ENCODE measurements at regions not wholly inside any gene's neighbourhood (a gene's known extent, or its start where the extent isn't known, plus 50 kb on each side); places are given as distances from the start of the nearest gene placed in this dataset.

GRCh38 chr22:49718396-49718795, 109.3 kb downstream of the BRD1 start:
- Histone ChIP-seq H3K4me2 (ENCODE audit: low read depth, low read length) (no peak overlapping the region), H3K27me3 (replicated peaks; ENCODE audit: insufficient read depth, low read length) (peaks cover 83% of the 10 kb centered on the region)
- no peak for TF ChIP-seq CTCF (IDR thresholded peaks at IDR 0.05; ENCODE audit: low read length)
- no peak for TF ChIP-seq EZH2phosphoT487 (IDR thresholded peaks at IDR 0.05; ENCODE audit: low read length)
- no peak for TF ChIP-seq EZH2 (optimal IDR thresholded peaks at IDR 0.05; ENCODE audit: low read depth, low read length)

DNA sequence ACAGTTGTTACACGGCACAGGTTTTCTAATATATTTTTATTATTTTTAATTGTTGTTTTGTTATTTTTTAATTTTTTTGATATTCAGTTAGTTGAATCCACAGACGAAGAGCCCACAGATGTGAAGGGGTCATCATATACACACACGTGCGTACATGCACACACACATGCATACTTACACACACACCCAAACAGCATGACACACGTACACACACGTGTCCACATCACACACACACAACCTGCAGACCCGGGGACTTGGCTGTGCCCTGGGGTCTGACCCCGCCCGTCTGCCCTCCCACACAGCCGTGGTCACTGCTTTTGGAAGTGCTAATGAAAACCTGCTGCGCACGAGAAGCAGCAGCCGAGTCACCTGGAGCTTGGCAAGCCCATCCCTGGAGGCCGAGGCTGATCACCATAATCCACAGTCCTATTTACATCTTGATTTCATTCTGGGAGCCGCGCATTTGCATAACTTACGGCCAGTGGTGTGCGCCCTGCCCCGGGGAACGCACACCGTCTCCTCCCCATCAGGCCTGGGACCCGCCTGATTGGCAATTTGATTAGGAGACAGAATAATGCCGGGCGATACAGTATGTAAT, 110.3 kb downstream of the BRD1 start:
- Histone ChIP-seq H3K79me2 (ENCODE audit: low read length) (no peaks in the 10 kb centered on the region), H3K4me3 (ENCODE audit: low read length) (no peak overlapping the region), H3F3A (ENCODE audit: insufficient read depth, low read length) (no peaks in the 10 kb centered on the region), H4K20me1 (ENCODE audit: insufficient read depth, low read length) (no peaks in the 10 kb centered on the region), H3K9me3 (replicated peaks; ENCODE audit: insufficient read depth, low read length) (no peaks in the 10 kb centered on the region), H3K27me3 (replicated peaks; ENCODE audit: insufficient read depth, low read length) (peaks cover 91% of the 10 kb centered on the region), H2AFZ (ENCODE audit: low read length) (no peak overlapping the region), H3K27ac (ENCODE audit: low read length) (no peak overlapping the region), H3K9me2 (replicated peaks; ENCODE audit: insufficient read depth, low read length) (no peaks in the 10 kb centered on the region), H3K36me3 (replicated peaks; ENCODE audit: insufficient read depth, low read length) (no peaks in the 10 kb centered on the region), H3K9ac (ENCODE audit: low read length) (no peak overlapping the region), H3K4me1 (ENCODE audit: low read length) (no peaks in the 10 kb centered on the region), H3K4me2 (ENCODE audit: low read depth, low read length) (no peak overlapping the region)
- no peak for DNase-seq
- no peak for TF ChIP-seq CTCF (IDR thresholded peaks at IDR 0.05; ENCODE audit: low read length)
- no peak for TF ChIP-seq EZH2phosphoT487 (IDR thresholded peaks at IDR 0.05; ENCODE audit: low read length)
- no peak for TF ChIP-seq EZH2 (optimal IDR thresholded peaks at IDR 0.05; ENCODE audit: low read depth, low read length)

More at GRCh38 chr22:49718396-49718795, 109.3 kb downstream of the BRD1 start:
- Histone ChIP-seq H3K9ac (ENCODE audit: low read length) (no peak overlapping the region), H3K4me3 (ENCODE audit: low read length) (no peak overlapping the region), H3K9me3 (replicated peaks; ENCODE audit: insufficient read depth, low read length) (no peaks in the 10 kb centered on the region), H3K79me2 (ENCODE audit: low read length) (no peaks in the 10 kb centered on the region), H3K9me2 (replicated peaks; ENCODE audit: insufficient read depth, low read length) (no peaks in the 10 kb centered on the region), H2AFZ (ENCODE audit: low read length) (no peak overlapping the region), H3K36me3 (replicated peaks; ENCODE audit: insufficient read depth, low read length) (no peaks in the 10 kb centered on the region), H3K4me1 (ENCODE audit: low read length) (no peaks in the 10 kb centered on the region), H4K20me1 (ENCODE audit: insufficient read depth, low read length) (no peaks in the 10 kb centered on the region), H3F3A (ENCODE audit: insufficient read depth, low read length) (no peaks in the 10 kb centered on the region), H3K27ac (ENCODE audit: low read length) (no peak overlapping the region)
- no peak for DNase-seq

GRCh38 chr22:49716441-49716840, 111.2 kb downstream of the BRD1 start:
- Histone ChIP-seq H3K36me3 (replicated peaks; ENCODE audit: insufficient read depth, low read length) (no peaks in the 10 kb centered on the region), H3K27me3 (replicated peaks; ENCODE audit: insufficient read depth, low read length) (peaks cover 97% of the 10 kb centered on the region), H3K4me1 (ENCODE audit: low read length) (no peaks in the 10 kb centered on the region), H3K79me2 (ENCODE audit: low read length) (no peaks in the 10 kb centered on the region), H2AFZ (ENCODE audit: low read length) (no peak overlapping the region), H3K9ac (ENCODE audit: low read length) (no peak overlapping the region), H3K9me3 (replicated peaks; ENCODE audit: insufficient read depth, low read length) (no peaks in the 10 kb centered on the region), H3F3A (ENCODE audit: insufficient read depth, low read length) (no peaks in the 10 kb centered on the region), H3K4me3 (ENCODE audit: low read length) (no peak overlapping the region), H3K4me2 (ENCODE audit: low read depth, low read length) (no peak overlapping the region), H4K20me1 (ENCODE audit: insufficient read depth, low read length) (no peaks in the 10 kb centered on the region), H3K27ac (ENCODE audit: low read length) (no peak overlapping the region), H3K9me2 (replicated peaks; ENCODE audit: insufficient read depth, low read length) (no peaks in the 10 kb centered on the region)
- no peak for DNase-seq
- TF ChIP-seq CTCF (IDR thresholded peaks at IDR 0.05; ENCODE audit: low read length) = no peak
- TF ChIP-seq EZH2phosphoT487 (IDR thresholded peaks at IDR 0.05; ENCODE audit: low read length) = no peak

Data from MM.1S (cell line).